DMS53 (cell line): ENCODE measurements at regions not wholly inside any gene's neighbourhood (a gene's known extent, or its start where the extent isn't known, plus 50 kb on each side); places are given as distances from the start of the nearest gene placed in this dataset.
A peak's percentile ranks its signal among the peaks of the same experiment; 100 is the strongest.

Experiments
- DNase-seq: peaks from one replicate; lab custom pipeline; 2025; lab: John Stamatoyannopoulos, UW

- no peak for DNase-seq
Observed at GRCh38 chr11:88448131-88448670, 110.7 kb upstream of the CTSC start.

- DNase-seq = no peak
Observed at GRCh38 chr11:88447281-88447680, 109.7 kb upstream of the CTSC start.

- DNase-seq = no peak
Observed at GRCh38 chr11:88439356-88439755, 101.8 kb upstream of the CTSC start.

- no peak for DNase-seq
Observed at GRCh38 chr11:88438721-88439120, 101.2 kb upstream of the CTSC start.

GRCh38 chr11:88435415-88435814, 97.9 kb upstream of the CTSC start:
- no peak for DNase-seq

GRCh38 chr11:88434333-88434976, 96.9 kb upstream of the CTSC start:
- DNase-seq = peak; percentile 68

- no peak for DNase-seq
Observed at GRCh38 chr11:88433536-88434230, 96.1 kb upstream of the CTSC start.

GRCh38 chr11:88431675-88432341, 94.3 kb upstream of the CTSC start:
- peak; percentile 50 for DNase-seq

- DNase-seq = no peak
Observed at GRCh38 chr11:88428959-88429358, 91.4 kb upstream of the CTSC start.

GRCh38 chr11:88427719-88428118, 90.2 kb upstream of the CTSC start:
- DNase-seq = no peak

GRCh38 chr11:88424881-88425280, 87.3 kb upstream of the CTSC start:
- no peak for DNase-seq

- peak; percentile 11 for DNase-seq
Observed at GRCh38 chr11:88421530-88421929, 84.0 kb upstream of the CTSC start.

- no peak for DNase-seq
Observed at GRCh38 chr11:88420165-88420791, 82.7 kb upstream of the CTSC start.

GRCh38 chr11:88418508-88418907, 81.0 kb upstream of the CTSC start:
- DNase-seq = peak; percentile 88

GRCh38 chr11:88415495-88415894, 78.0 kb upstream of the CTSC start:
- no peak for DNase-seq

- peak; percentile 12 for DNase-seq
Observed at GRCh38 chr11:88414981-88415413, 77.5 kb upstream of the CTSC start.

GRCh38 chr11:88414385-88414861, 76.9 kb upstream of the CTSC start:
- DNase-seq = peak; percentile 15

- no peak for DNase-seq
Observed at GRCh38 chr11:88411265-88411664, 73.7 kb upstream of the CTSC start.

GRCh38 chr11:88410656-88411055, 73.1 kb upstream of the CTSC start:
- no peak for DNase-seq

GRCh38 chr11:88410056-88410455, 72.5 kb upstream of the CTSC start:
- no peak for DNase-seq

GRCh38 chr11:88406876-88407275, 69.3 kb upstream of the CTSC start:
- DNase-seq = no peak

GRCh38 chr11:88405853-88406252, 68.3 kb upstream of the CTSC start:
- no peak for DNase-seq
